ENCODE measurements at regions not wholly inside any gene's neighbourhood (a gene's known extent, or its start where the extent isn't known, plus 50 kb on each side); places are given as distances from the start of the nearest gene placed in this dataset.

GRCh38 chr10:7036951-7037350, 373.9 kb downstream of the SFMBT2 start:
- no peak overlapping the region for H3K27ac Mint-ChIP-seq
- no peaks in the 10 kb centered on the region for H3K27me3 Mint-ChIP-seq (ENCODE audit: low read depth)
- no peaks in the 10 kb centered on the region for H3K9me3 Mint-ChIP-seq
- H3K4me3 Mint-ChIP-seq: no peak overlapping the region
- no peak for ATAC-seq
- POLR2A ChIA-PET: no interaction called here
- no peak for DNase-seq (ENCODE audit: low spot score)
- no peak for TF ChIP-seq ZNF317 (CRISPR knock-in tag; IDR thresholded peaks at IDR 0.05; ENCODE audit: borderline replicate concordance, low read depth)
- no peak for TF ChIP-seq TEAD1 (CRISPR knock-in tag; IDR thresholded peaks at IDR 0.05)
- TF ChIP-seq NFYB (CRISPR knock-in tag; conservative IDR thresholded peaks at IDR 0.05; ENCODE audit: low read depth): no peak
- TF ChIP-seq, protein P1, sequence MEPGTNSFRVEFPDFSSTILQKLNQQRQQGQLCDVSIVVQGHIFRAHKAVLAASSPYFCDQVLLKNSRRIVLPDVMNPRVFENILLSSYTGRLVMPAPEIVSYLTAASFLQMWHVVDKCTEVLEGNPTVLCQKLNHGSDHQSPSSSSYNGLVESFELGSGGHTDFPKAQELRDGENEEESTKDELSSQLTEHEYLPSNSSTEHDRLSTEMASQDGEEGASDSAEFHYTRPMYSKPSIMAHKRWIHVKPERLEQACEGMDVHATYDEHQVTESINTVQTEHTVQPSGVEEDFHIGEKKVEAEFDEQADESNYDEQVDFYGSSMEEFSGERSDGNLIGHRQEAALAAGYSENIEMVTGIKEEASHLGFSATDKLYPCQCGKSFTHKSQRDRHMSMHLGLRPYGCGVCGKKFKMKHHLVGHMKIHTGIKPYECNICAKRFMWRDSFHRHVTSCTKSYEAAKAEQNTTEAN (CRISPR knock-in tag; IDR thresholded peaks at IDR 0.05): no peak
- no peak for TF ChIP-seq ETV6 (CRISPR knock-in tag; IDR thresholded peaks at IDR 0.05)
- TF ChIP-seq TCF7 (CRISPR knock-in tag; IDR thresholded peaks at IDR 0.05; ENCODE audit: low read depth): no peak
- TF ChIP-seq IRF2 (CRISPR knock-in tag; IDR thresholded peaks at IDR 0.05; ENCODE audit: borderline replicate concordance, low read depth): no peak
- no peak for TF ChIP-seq ZNF416 (CRISPR knock-in tag; IDR thresholded peaks at IDR 0.05)
- TF ChIP-seq ZBTB21 (CRISPR knock-in tag; IDR thresholded peaks at IDR 0.05; ENCODE audit: borderline replicate concordance): no peak
- TF ChIP-seq ZNF425 (CRISPR knock-in tag; conservative IDR thresholded peaks at IDR 0.05): no peak
- no peak for TF ChIP-seq EMX1 (CRISPR knock-in tag; IDR thresholded peaks at IDR 0.05)
- TF ChIP-seq ERG (CRISPR knock-in tag; IDR thresholded peaks at IDR 0.05): no peak
- no peak for TF ChIP-seq SMAD3 (CRISPR knock-in tag; IDR thresholded peaks at IDR 0.05; ENCODE audit: borderline replicate concordance)
- TF ChIP-seq ZNF281 (CRISPR knock-in tag; IDR thresholded peaks at IDR 0.05): no peak
- TF ChIP-seq ZNF512 (CRISPR knock-in tag; IDR thresholded peaks at IDR 0.05; ENCODE audit: borderline replicate concordance): no peak
- no peak for TF ChIP-seq SP1 (CRISPR knock-in tag; conservative IDR thresholded peaks at IDR 0.05)
- TF ChIP-seq ZNF263 (CRISPR knock-in tag; IDR thresholded peaks at IDR 0.05; ENCODE audit: low read depth): no peak
- TF ChIP-seq MLX (CRISPR knock-in tag; IDR thresholded peaks at IDR 0.05): no peak
- no peak for TF ChIP-seq AFF4 (CRISPR knock-in tag; IDR thresholded peaks at IDR 0.05; ENCODE audit: borderline replicate concordance)
- TF ChIP-seq GTF2I (CRISPR knock-in tag; conservative IDR thresholded peaks at IDR 0.05): no peak
- CTCF ChIA-PET: no interaction called here
- H3K4me1 Mint-ChIP-seq: peaks cover 6% of the 10 kb centered on the region
- H3K36me3 Mint-ChIP-seq: no peaks in the 10 kb centered on the region
